ENCODE measurements at regions not wholly inside any gene's neighbourhood (a gene's known extent, or its start where the extent isn't known, plus 50 kb on each side); places are given as distances from the start of the nearest gene placed in this dataset.
A peak's percentile ranks its signal among the peaks of the same experiment; 100 is the strongest.

DNA sequence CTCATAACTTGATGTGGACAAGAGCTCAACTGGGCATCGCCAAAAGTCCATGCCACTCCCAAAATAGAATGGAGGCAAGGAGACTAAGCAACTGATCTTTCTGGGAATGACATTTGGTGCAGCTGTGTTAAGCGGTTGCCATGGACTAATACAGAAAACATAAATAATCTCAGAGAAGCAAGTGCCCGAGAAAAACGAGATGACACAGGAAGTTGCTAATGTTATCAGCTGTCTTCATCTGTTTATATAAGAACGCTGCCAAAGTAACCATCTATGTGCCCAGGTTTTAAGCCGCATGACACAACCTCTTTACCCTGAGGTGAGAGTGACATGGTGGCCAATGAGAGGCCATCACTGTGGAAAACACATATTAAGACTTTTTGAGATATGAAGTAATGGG lies 54.9 kb upstream of the SACS start:
- no peak for DNase-seq

DNA sequence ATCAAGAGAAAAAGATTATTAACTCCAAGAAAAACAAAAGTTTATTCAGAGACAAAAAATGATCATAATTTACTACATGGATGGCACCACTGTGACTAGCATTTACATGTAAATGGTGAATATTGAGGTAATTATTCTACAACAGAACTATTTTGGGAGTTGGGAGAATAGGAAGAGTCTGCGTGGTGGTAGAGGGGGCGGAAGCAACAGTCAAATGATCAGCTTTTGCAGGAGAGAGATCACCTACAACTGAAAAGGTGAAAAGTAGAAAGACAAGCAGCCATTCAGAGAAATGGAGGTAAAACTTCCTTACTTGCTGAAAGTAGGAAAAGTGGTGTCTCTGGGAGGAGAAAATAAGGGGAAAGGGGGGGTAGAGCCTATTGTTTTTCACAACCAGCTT lies 62.8 kb upstream of the SACS start:
- no peak for DNase-seq

GRCh38 chr13:23497191-23497590 lies 63.7 kb upstream of the SACS start:
- DNase-seq, result no peak

GRCh38 chr13:23500849-23501248 lies 67.3 kb upstream of the SACS start:
- DNase-seq, result no peak

GRCh38 chr13:23504180-23504579 lies 66.0 kb upstream of the TNFRSF19 start:
- DNase-seq, result no peak

DNA sequence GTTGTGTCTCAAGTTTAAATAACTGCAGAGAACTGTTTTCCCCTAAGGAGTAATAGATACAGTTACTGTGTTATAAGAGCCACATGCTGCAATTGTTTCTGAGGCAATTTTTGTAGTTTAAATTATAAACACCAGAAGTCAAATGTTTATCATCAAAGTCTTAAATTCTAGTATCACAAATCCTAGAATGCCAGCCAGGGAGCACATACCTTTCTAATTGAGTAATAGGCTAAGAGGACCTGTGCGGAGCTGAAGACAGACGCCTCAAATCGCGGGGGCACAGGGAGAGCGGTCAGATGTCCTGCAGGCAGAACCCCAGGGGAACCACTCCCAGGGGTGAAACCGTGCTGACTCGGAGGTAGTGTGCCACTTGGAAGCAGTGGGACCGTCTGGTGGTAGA lies 65.2 kb upstream of the TNFRSF19 start:
- no peak for DNase-seq

DNA sequence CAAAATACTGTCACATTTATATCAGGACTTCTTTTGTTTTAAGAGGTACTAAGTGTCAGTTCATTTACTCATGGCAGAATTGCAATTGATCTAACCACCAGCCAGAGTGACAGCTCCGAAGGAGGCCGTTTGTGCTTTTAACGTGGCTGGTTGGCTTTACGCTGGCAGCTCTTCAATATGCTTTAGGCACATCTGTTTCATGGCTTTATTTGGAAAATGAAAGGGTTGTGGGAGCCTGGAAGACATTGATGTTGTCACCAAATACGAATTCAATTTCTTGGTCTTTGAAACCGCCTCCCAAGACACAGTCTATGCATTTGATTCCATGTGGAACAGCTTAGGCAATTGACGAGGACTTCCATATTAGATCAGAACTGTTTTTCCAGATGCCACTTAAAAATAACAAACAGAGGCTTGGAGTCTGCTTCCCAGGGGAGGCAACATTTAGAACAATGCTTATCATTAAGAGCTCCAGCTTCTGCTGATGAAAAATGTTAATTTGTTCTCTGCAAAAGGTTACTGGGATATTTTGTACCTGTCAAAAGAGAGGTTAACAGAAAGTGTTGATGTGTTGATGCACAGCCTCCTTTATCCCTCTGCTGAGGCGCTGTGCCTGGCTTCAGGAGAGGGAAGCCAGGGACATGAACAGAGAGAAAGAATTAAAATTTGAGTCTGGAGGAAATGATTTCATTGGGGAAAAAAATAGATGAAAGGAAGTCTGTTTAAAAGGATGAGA lies 64.0 kb upstream of the TNFRSF19 start:
- DNase-seq, result no peak

- DNase-seq, result no peak
Measured at GRCh38 chr13:23506807-23507291, 63.4 kb upstream of the TNFRSF19 start.

- no peak for DNase-seq
Measured at GRCh38 chr13:23509781-23510543, 60.2 kb upstream of the TNFRSF19 start.

- no peak for DNase-seq
Measured at GRCh38 chr13:23510544-23510916, 59.7 kb upstream of the TNFRSF19 start.

DNA sequence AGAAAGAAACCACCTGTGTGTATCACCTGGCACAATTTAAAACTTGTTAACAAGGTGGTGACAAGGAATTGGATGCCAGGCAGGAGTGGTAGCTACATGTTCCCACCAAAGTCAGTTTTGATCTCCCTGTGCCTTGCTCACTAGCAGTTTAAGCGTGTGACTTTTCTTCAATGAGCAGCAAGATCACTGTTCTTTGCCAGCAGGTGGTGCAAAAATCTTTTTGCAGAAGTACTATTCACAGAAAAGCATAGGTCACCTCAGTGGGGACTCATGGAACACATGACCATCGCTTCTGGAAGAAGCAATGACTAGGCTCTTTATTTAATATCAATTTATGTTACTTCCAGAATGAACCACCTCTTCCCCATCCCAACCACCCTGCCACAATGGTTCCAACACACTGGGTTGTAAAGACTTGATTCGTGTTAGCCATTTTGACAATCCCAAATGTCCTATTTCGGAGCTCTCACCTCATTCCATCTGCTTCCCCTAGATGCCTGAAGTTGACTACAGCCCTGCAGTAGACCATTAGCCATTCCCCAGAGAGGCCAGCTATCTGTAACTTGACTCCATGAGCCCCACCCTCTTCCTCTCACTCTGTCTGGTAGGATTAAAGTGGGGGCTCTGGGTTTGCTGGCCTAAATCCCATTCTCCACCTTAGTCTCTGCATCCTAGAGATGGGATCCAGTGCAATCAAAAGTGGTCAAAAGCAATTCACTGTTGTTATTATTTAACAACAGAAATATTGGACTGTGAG lies 59.1 kb upstream of the TNFRSF19 start:
- DNase-seq, result no peak

DNA sequence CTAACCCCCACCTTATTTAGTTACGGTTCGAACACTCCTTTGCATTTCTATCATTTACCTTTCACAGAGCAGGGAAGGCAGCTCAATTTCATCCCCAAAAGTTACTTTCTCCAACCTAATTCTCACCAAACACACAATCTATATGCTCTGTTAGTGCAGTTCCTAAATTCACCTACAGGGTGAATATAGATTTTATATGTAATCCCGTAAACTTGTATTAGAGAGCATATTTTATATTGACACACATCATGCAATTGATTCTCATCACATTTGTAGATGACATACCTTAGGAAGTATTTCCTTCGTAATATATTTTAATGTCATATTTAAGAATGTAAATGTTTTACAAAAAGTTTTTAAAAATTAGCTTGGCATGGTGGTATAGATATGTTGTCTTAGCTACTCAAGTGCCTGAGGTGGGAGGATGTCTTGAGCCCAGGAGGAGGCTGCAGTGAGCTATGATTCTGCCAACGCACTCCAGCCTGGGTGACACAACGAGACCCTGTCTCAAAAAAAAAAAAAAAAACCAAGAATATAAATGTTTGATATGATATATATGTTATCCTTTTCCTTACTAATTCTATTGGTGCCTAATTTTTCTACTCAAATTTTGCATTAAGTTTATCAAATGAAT lies 57.3 kb upstream of the TNFRSF19 start:
- no peak for DNase-seq

DNA sequence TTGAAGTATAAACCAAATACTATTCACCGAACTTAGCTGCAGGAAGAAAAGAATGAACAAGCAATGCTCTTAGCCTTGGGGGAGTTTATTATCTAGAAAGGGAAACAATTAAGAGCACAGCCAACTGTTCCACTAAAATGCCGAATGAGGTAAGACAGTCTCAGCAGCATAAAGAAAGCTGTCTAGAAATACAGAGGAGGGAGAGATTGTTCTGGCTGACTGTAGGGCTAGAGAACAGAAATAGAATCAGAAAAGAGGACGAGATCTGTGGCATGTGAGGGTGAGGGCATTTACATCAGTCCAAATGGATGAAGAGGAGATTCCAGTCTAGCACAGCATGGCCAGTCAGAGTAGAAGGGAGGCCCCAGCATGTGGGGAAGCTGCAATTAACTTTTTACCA lies 56.8 kb upstream of the TNFRSF19 start:
- DNase-seq, result no peak

DNA sequence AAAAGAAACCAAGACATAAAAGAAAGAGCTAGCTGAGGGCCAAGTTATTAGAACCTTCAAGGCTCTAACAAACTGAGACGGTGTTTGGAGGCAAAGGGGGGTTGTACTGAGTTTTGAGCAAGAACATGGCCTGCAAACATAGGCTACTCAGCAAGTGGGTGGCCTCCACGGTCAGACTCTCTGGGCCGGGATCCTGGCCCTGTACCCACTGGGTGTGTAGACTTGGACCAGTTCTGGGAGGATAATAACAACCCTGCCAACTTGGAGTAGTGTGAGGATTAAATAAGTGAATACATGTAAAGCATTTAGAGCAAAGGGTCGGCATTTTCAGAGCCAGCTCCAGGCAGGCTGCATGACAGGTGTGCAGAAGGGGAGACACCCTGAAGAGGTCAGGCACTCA lies 56.1 kb upstream of the TNFRSF19 start:
- no peak for DNase-seq

- DNase-seq, result no peak
Measured at GRCh38 chr13:23515116-23515515, 55.1 kb upstream of the TNFRSF19 start.

GRCh38 chr13:23516190-23516589 lies 54.0 kb upstream of the TNFRSF19 start:
- DNase-seq, result no peak

GRCh38 chr13:23516702-23517101 lies 53.5 kb upstream of the TNFRSF19 start:
- DNase-seq, result no peak

DNA sequence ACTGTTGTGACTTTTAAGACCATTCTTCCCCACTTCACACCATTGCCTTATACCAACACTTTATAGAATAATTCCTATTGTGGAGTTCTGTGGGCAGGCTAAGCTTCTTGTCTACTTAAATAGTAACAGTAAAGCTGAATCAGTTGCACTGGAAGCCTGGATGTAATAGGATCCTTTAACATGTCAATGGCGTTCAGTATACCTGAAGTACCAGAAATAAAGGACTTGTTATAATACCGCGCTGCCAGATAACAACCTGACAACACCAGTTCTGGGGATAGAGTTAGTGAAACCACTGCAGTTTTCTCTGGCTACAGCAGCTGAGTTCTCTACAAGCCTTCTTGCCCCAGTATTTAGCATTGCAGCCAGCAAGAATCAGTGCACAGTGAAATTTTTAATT lies 52.0 kb upstream of the TNFRSF19 start:
- DNase-seq, result peak; percentile 1

All from NCI-H1105 treated with DMSO at 0.1 percent for 48 hours (cell line).